T-helper 9 cell (primary cell): ENCODE measurements at regions not wholly inside any gene's neighbourhood (a gene's known extent, or its start where the extent isn't known, plus 50 kb on each side); places are given as distances from the start of the nearest gene placed in this dataset.
"Not testable (repeated sequence)": the region's sequence is repeated elsewhere in the genome, so short reads cannot be mapped to it uniquely, and the experiment has no call there.

Experiments used
- DNase-seq: peaks from one replicate; pipeline ENCODE4 v3.0.0-alpha.2; 2020

GRCh38 chr5:87212183-87212582, 55.5 kb upstream of the RASA1 start:
- not testable (repeated sequence) for DNase-seq

- not testable (repeated sequence) for DNase-seq
These were observed 50.2 kb upstream of the RASA1 start for GRCh38 chr5:87217480-87217879.
